WTC11 (cell line): ENCODE measurements at regions not wholly inside any gene's neighbourhood (a gene's known extent, or its start where the extent isn't known, plus 50 kb on each side); places are given as distances from the start of the nearest gene placed in this dataset.

Experiments
- ATAC-seq: fragments of 200-7000 bp; cut with Tn5 transposase; 2 replicates; pipeline ENCODE4 v1.10.0; 2021; ENCODE audit warnings: mild to moderate bottlenecking, moderate library complexity
- CTCF ChIA-PET: fragments of 300-600 bp; sonication (Branson Sonifier 250); formaldehyde crosslinking; loops from one replicate; lab custom pipeline; 2021; ENCODE audit warnings: antibody characterized with exemption; lab: Charles Lee
- POLR2A ChIA-PET: fragments of 350-600 bp; sonication (Branson Sonifier 250); formaldehyde crosslinking; loops from one replicate; lab custom pipeline; 2021; ENCODE audit warnings: antibody characterized with exemption; lab: Charles Lee
- DNase-seq: peaks from one replicate; pipeline ENCODE4 v3.0.0; 2021; ENCODE audit warnings: low spot score
- H3K27ac Mint-ChIP-seq: 2 replicates; pipeline ENCODE4 v1.8.0; 2021; ENCODE audit warnings: mixed read lengths
- H3K27me3 Mint-ChIP-seq: 2 replicates; pipeline ENCODE4 v1.8.0; 2021; ENCODE audit warnings: low read depth, mild to moderate bottlenecking, moderate library complexity, mixed read lengths
- H3K36me3 Mint-ChIP-seq: 2 replicates; pipeline ENCODE4 v1.8.0; 2021; ENCODE audit warnings: mixed read lengths
- H3K4me1 Mint-ChIP-seq: 2 replicates; pipeline ENCODE4 v1.8.0; 2022; ENCODE audit warnings: mixed read lengths
- H3K4me3 Mint-ChIP-seq: 2 replicates; pipeline ENCODE4 v1.8.0; 2021; ENCODE audit warnings: mild to moderate bottlenecking, moderate library complexity, mixed read lengths
- H3K9me3 Mint-ChIP-seq: 2 replicates; pipeline ENCODE4 v1.8.0; 2021; ENCODE audit warnings: mixed read lengths
- ARID4B ChIP-seq: sonication (generic); formaldehyde crosslinking; IDR thresholded peaks from 2 replicates; pipeline ENCODE4 v1.8.0; 2023; ENCODE audit warnings: missing genetic modification reagents, mild to moderate bottlenecking, borderline replicate concordance
- E2F4 ChIP-seq: sonication (generic); formaldehyde crosslinking; IDR thresholded peaks from 2 replicates; pipeline ENCODE4 v1.8.1; 2022; ENCODE audit warnings: low read depth, mild to moderate bottlenecking, moderate library complexity, missing genetic modification reagents, borderline replicate concordance
- FOXJ3 ChIP-seq: sonication (generic); formaldehyde crosslinking; IDR thresholded peaks from 2 replicates; pipeline ENCODE4 v1.9.0; 2021; ENCODE audit warnings: missing genetic modification reagents, mild to moderate bottlenecking, borderline replicate concordance
- FOXP4 ChIP-seq: sonication (generic); formaldehyde crosslinking; IDR thresholded peaks from 2 replicates; pipeline ENCODE4 v1.8.0; 2022; ENCODE audit warnings: mild to moderate bottlenecking, missing genetic modification reagents
- GABPB1 ChIP-seq: sonication (generic); formaldehyde crosslinking; IDR thresholded peaks from 2 replicates; pipeline ENCODE4 v1.8.1; 2023; ENCODE audit warnings: mild to moderate bottlenecking, missing genetic modification reagents
- GTF2I ChIP-seq: fragments of 250-450 bp; sonication (Bioruptor Pico); conservative IDR thresholded peaks from 2 replicates; pipeline ENCODE4 v1.4.0; 2021; ENCODE audit warnings: mild to moderate bottlenecking
- KAT7 ChIP-seq: sonication (generic); formaldehyde crosslinking; IDR thresholded peaks from 2 replicates; pipeline ENCODE4 v1.8.1; 2023; ENCODE audit warnings: missing genetic modification reagents, mild to moderate bottlenecking, borderline replicate concordance
- MYBL2 ChIP-seq: sonication (generic); formaldehyde crosslinking; IDR thresholded peaks from 2 replicates; pipeline ENCODE4 v1.8.1; 2023; ENCODE audit warnings: mild to moderate bottlenecking, moderate library complexity, missing genetic modification reagents
- NFE2L1 ChIP-seq: sonication (generic); formaldehyde crosslinking; IDR thresholded peaks from 2 replicates; pipeline ENCODE4 v1.8.1; 2023; ENCODE audit warnings: missing genetic modification reagents
- OVOL2 ChIP-seq: fragments of 250-450 bp; sonication (Bioruptor Pico); IDR thresholded peaks from 2 replicates; pipeline ENCODE4 v1.9.0; 2021; ENCODE audit warnings: mild to moderate bottlenecking, borderline replicate concordance
- SOX15 ChIP-seq: fragments of 250-450 bp; sonication (Bioruptor Pico); IDR thresholded peaks from 2 replicates; pipeline ENCODE4 v1.9.0; 2021; ENCODE audit warnings: mild to moderate bottlenecking
- USF1 ChIP-seq: sonication (generic); formaldehyde crosslinking; IDR thresholded peaks from 2 replicates; pipeline ENCODE4 v1.8.0; 2022; ENCODE audit warnings: mild to moderate bottlenecking, missing genetic modification reagents
- ZNF121 ChIP-seq: sonication (generic); formaldehyde crosslinking; IDR thresholded peaks from 2 replicates; pipeline ENCODE4 v1.8.0; 2023; ENCODE audit warnings: missing genetic modification reagents
- ZNF138 ChIP-seq: sonication (generic); formaldehyde crosslinking; conservative IDR thresholded peaks from 2 replicates; pipeline ENCODE4 v1.8.1; 2022; ENCODE audit warnings: mild to moderate bottlenecking, moderate library complexity, missing genetic modification reagents
- ZNF219 ChIP-seq: sonication (generic); formaldehyde crosslinking; IDR thresholded peaks from 2 replicates; pipeline ENCODE4 v1.8.0; 2023; ENCODE audit warnings: missing genetic modification reagents, mild to moderate bottlenecking, borderline replicate concordance
- ZNF512 ChIP-seq: sonication (generic); formaldehyde crosslinking; IDR thresholded peaks from 2 replicates; pipeline ENCODE4 v1.8.1; 2022; ENCODE audit warnings: missing genetic modification reagents, borderline replicate concordance
- ZNF532 ChIP-seq: fragments of 250-450 bp; sonication (Bioruptor Pico); IDR thresholded peaks from 2 replicates; pipeline ENCODE4 v1.9.0; 2021; ENCODE audit warnings: mild to moderate bottlenecking, borderline replicate concordance

- no peak for TF ChIP-seq ARID4B
- TF ChIP-seq ZNF512 (CRISPR knock-in tag), result no peak
- TF ChIP-seq SOX15 (CRISPR knock-in tag), result no peak
- TF ChIP-seq NFE2L1 (CRISPR knock-in tag), result no peak
- no peak for TF ChIP-seq E2F4 (CRISPR knock-in tag)
- no peak for TF ChIP-seq ZNF138 (CRISPR knock-in tag)
Observed at GRCh38 chr22:48223488-48224190, 1461.2 kb downstream of the TBC1D22A start (continued).

GRCh38 chr22:48222742-48223487 lies 1460.5 kb downstream of the TBC1D22A start:
- Mint-ChIP-seq H3K27me3 (no peaks in the 10 kb centered on the region), H3K4me1 (peaks cover 8% of the 10 kb centered on the region), H3K9me3 (peaks cover 20% of the 10 kb centered on the region), H3K27ac (no peak overlapping the region), H3K36me3 (no peaks in the 10 kb centered on the region), H3K4me3 (no peak overlapping the region)
- DNase-seq (no peak), ATAC-seq (no peak)
- ChIA-PET CTCF (no interaction called here), POLR2A (no interaction called here)
- no peak for TF ChIP-seq FOXJ3 (CRISPR knock-in tag)
- no peak for TF ChIP-seq USF1 (CRISPR knock-in tag)
- TF ChIP-seq FOXP4 (CRISPR knock-in tag), result no peak
- TF ChIP-seq ZNF219, result no peak
- TF ChIP-seq MYBL2 (CRISPR knock-in tag), result no peak
- TF ChIP-seq GABPB1 (CRISPR knock-in tag), result no peak
- TF ChIP-seq NFE2L1 (CRISPR knock-in tag), result no peak
- no peak for TF ChIP-seq KAT7 (CRISPR knock-in tag)
- no peak for TF ChIP-seq ZNF532 (CRISPR knock-in tag)
- TF ChIP-seq ZNF138 (CRISPR knock-in tag), result no peak
- no peak for TF ChIP-seq OVOL2 (CRISPR knock-in tag)
- no peak for TF ChIP-seq ZNF121 (CRISPR knock-in tag)
- no peak for TF ChIP-seq GTF2I (CRISPR knock-in tag)
